Ovary (tissue), 7 donors: ENCODE measurements at regions not wholly inside any gene's neighbourhood (a gene's known extent, or its start where the extent isn't known, plus 50 kb on each side); places are given as distances from the start of the nearest gene placed in this dataset.

Experiments
- DNase-seq, 5 donors: peaks; one replicate each; pipeline ENCODE4 v3.0.0-alpha.2; 2019 to 2020
- H3K27ac ChIP-seq, 2 donors: fragments of 200-600 bp; one replicate each; pipeline versions ENCODE4 v1.5.1 to v1.8.0; 2019 to 2022
- H3K27me3 ChIP-seq: fragments of 200-600 bp; one replicate; pipeline ENCODE4 v1.8.0; 2022
- H3K36me3 ChIP-seq: fragments of 200-600 bp; sonication (generic); one replicate; pipeline ENCODE4 v1.5.1; 2019
- H3K4me1 ChIP-seq: one replicate; pipeline ENCODE4 v1.8.1; 2013; ENCODE audit warnings: mild to moderate bottlenecking, moderate library complexity; ENCODE audit not compliant: insufficient read depth
- H3K4me3 ChIP-seq: fragments of 200-600 bp; sonication (generic); one replicate; pipeline ENCODE4 v1.5.1; 2017
- H3K9me3 ChIP-seq, 2 donors: fragments of 200-600 bp in 1 of 2; sonication (generic) in 1 of 2; one replicate each; pipeline versions ENCODE4 v1.5.1 to v1.8.1; 2013 to 2019; ENCODE audit warnings: mild to moderate bottlenecking in 1 of 2, moderate library complexity in 1 of 2
- EP300 ChIP-seq: sonication (generic); formaldehyde crosslinking; IDR thresholded peaks from one replicate; pipeline ENCODE4 v1.6.1; 2017; ENCODE audit warnings: antibody characterized with exemption
- POLR2A ChIP-seq: fragments of 450-650 bp; IDR thresholded peaks from one replicate; pipeline ENCODE4 v1.6.1; 2017; ENCODE audit warnings: antibody characterized with exemption, mild to moderate bottlenecking, moderate library complexity
- WGBS, 3 donors: extraction: QIAGEN DNeasy Blood & Tissue Kit in 1 of 3; methylation state at CpG; one replicate each; pipeline versions ENCODE4 v1.1.5 to v1.1.7; 2013 to 2017; 5-methylcytosine and 5-hydroxymethylcytosine counted together
- intact Hi-C, 4 donors: fragments of 100-400 bp; cut with DNase I; formaldehyde crosslinking; loops; one replicate each; pipeline versions ENCODE4 v1.11.0 to v1.15.1; 2022 to 2023
- TF ChIP-seq, protein P1 (sequence below), 3 donors: fragments of 450-650 bp in 2 of 3; fragments of 200-600 bp in 1 of 3; IDR thresholded peaks; one replicate each; pipeline versions ENCODE4 v1.5.1 to v1.8.0; 2016 to 2022; ENCODE audit warnings: antibody characterized with exemption in 3 of 3, mild to moderate bottlenecking in 1 of 3
- donor health status: DM: no; HTN: no; CAD: no; lungs with moderate emphysema.
- donor health status: DM: no; HTN: no; CAD: no.
- donor health status: Bipolar disorder and iron deficiency.
- donor health status: DM: no; HTN: no; CAD: no.
- donor health status: DM: yes; HTN: yes; CAD: no.

- intact Hi-C loops: no loop called here
- Histone ChIP-seq H3K27ac (no peak overlapping the region), H3K9me3 (no peaks in the 10 kb centered on the region), H3K4me3 (no peak overlapping the region), H3K27me3 (no peaks in the 10 kb centered on the region), H3K36me3 (no peaks in the 10 kb centered on the region), H3K4me1 (no peaks in the 10 kb centered on the region)
- no peak for DNase-seq
- WGBS, 3 donors: 74 to 83% (median 77%) methylated on average over 4 of the region's 4 CpGs
- TF ChIP-seq EP300 (no peak), POLR2A (no peak)
- TF ChIP-seq, protein P1, sequence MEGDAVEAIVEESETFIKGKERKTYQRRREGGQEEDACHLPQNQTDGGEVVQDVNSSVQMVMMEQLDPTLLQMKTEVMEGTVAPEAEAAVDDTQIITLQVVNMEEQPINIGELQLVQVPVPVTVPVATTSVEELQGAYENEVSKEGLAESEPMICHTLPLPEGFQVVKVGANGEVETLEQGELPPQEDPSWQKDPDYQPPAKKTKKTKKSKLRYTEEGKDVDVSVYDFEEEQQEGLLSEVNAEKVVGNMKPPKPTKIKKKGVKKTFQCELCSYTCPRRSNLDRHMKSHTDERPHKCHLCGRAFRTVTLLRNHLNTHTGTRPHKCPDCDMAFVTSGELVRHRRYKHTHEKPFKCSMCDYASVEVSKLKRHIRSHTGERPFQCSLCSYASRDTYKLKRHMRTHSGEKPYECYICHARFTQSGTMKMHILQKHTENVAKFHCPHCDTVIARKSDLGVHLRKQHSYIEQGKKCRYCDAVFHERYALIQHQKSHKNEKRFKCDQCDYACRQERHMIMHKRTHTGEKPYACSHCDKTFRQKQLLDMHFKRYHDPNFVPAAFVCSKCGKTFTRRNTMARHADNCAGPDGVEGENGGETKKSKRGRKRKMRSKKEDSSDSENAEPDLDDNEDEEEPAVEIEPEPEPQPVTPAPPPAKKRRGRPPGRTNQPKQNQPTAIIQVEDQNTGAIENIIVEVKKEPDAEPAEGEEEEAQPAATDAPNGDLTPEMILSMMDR (IDR thresholded peaks at IDR 0.05): no peak
Measured at GRCh38 chr3:147173257-147173656, 233.1 kb downstream of the ZIC4 start.

GRCh38 chr3:147162743-147163142 is 243.6 kb downstream of the ZIC4 start:
- DNase-seq: no peak
- TF ChIP-seq POLR2A (no peak), EP300 (no peak)
- TF ChIP-seq, protein P1 (IDR thresholded peaks at IDR 0.05): no peak
- no peak overlapping the region for H3K27ac ChIP-seq
- H3K27me3 ChIP-seq: no peaks in the 10 kb centered on the region
- no peaks in the 10 kb centered on the region for H3K36me3 ChIP-seq
- intact Hi-C loops: no loop called here
- no peak overlapping the region for H3K4me3 ChIP-seq
- no peaks in the 10 kb centered on the region for H3K4me1 ChIP-seq
- no peaks in the 10 kb centered on the region for H3K9me3 ChIP-seq

DNA sequence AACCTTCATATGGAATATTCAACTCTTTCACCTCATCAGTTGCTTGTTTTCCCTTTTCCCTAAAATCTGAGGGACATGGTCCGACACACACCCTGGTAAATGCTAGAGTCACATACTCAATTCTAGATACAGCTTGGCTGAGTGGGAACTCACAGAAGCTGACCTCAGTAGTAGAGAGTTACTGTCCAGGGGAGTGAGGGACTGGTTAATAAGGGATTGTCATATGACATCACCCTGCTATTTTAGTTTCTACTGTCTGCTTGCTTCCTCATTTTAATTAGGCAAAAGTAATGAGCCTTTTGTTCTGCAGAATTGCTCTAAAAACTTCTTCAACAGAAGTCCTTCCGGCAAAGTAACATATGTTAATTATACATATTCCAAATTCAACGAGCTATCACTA is 244.5 kb downstream of the ZIC4 start:
- intact Hi-C loops: no loop called here
- H3K4me1 ChIP-seq: no peaks in the 10 kb centered on the region
- TF ChIP-seq, protein P1 (IDR thresholded peaks at IDR 0.05): no peak
- TF ChIP-seq EP300 (no peak), POLR2A (no peak)
- no peaks in the 10 kb centered on the region for H3K36me3 ChIP-seq
- no peaks in the 10 kb centered on the region for H3K27me3 ChIP-seq
- no peak for DNase-seq
- H3K27ac ChIP-seq: no peak overlapping the region
- H3K4me3 ChIP-seq: no peak overlapping the region
- WGBS, 3 donors: 76 to 79% (median 77%) methylated on average over 3 of the region's 3 CpGs
- H3K9me3 ChIP-seq: no peaks in the 10 kb centered on the region

- Histone ChIP-seq H3K4me3 (no peak overlapping the region), H3K36me3 (no peaks in the 10 kb centered on the region), H3K27ac (no peak overlapping the region), H3K27me3 (no peaks in the 10 kb centered on the region), H3K9me3 (no peaks in the 10 kb centered on the region), H3K4me1 (no peaks in the 10 kb centered on the region)
- TF ChIP-seq, protein P1 (IDR thresholded peaks at IDR 0.05): no peak
- TF ChIP-seq EP300 (no peak), POLR2A (no peak)
- no peak for DNase-seq
- intact Hi-C loops: no loop called here
Measured at GRCh38 chr3:147160984-147161383, 245.4 kb downstream of the ZIC4 start.

DNA sequence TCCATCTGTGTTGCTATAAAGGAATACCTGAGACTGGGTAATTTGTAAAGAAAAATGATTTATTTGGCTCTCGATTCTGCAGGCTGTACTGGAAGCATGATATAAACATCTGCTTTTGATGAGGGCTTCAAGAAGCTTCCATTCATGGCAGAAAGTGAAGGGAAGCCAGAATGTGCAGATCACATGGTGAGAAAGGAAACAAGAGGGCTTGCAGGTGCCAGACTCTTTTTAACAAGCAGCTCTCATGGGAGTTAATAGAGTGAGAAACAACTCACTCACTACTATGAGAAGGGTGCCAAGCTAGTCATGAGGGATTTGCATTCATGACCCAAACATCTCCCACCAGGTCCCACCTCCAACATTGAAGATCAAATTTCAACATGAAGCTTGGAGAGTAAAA is 247.2 kb downstream of the ZIC4 start:
- TF ChIP-seq, protein P1 (IDR thresholded peaks at IDR 0.05): no peak
- no peak for TF ChIP-seq EP300
- no peak for TF ChIP-seq POLR2A
- no peaks in the 10 kb centered on the region for H3K9me3 ChIP-seq
- no peak overlapping the region for H3K27ac ChIP-seq
- intact Hi-C loops: no loop called here
- H3K4me1 ChIP-seq: no peaks in the 10 kb centered on the region
- H3K27me3 ChIP-seq: no peaks in the 10 kb centered on the region
- 51 to 75% (median 72%) methylated on average over 1 of the region's 1 CpG for WGBS, 3 donors
- H3K36me3 ChIP-seq: no peaks in the 10 kb centered on the region
- no peak for DNase-seq
- no peak overlapping the region for H3K4me3 ChIP-seq
